ENCODE measurements at regions not wholly inside any gene's neighbourhood (a gene's known extent, or its start where the extent isn't known, plus 50 kb on each side); places are given as distances from the start of the nearest gene placed in this dataset.

- TF ChIP-seq CTCF (IDR thresholded peaks at IDR 0.05), result no peak
- TF ChIP-seq ZFX (IDR thresholded peaks at IDR 0.05; ENCODE audit: borderline replicate concordance), result no peak
These were observed 201.2 kb upstream of the TNP1 start for GRCh38 chr2:217060951-217061547.
